DND-41 (cell line): ENCODE measurements at regions not wholly inside any gene's neighbourhood (a gene's known extent, or its start where the extent isn't known, plus 50 kb on each side); places are given as distances from the start of the nearest gene placed in this dataset.
"Not testable (repeated sequence)": the region's sequence is repeated elsewhere in the genome, so short reads cannot be mapped to it uniquely, and the experiment has no call there.

Source experiments
- ATAC-seq: fragments of 200-7000 bp; cut with Tn5 transposase; 3 replicates; pipeline ENCODE4 v1.9.1; 2021; ENCODE audit warnings: low read depth; ENCODE audit not compliant: insufficient read depth
- DNase-seq: peaks from one replicate; pipeline ENCODE4 v3.0.0-alpha.2; 2020
- H2AFZ ChIP-seq: 2 replicates; pipeline ENCODE4 v1.6.0; 2012; ENCODE audit warnings: low read depth, low read length
- H3K27ac ChIP-seq: 2 replicates; pipeline ENCODE4 v1.5.1; 2012; ENCODE audit warnings: low read length, inconsistent platforms
- H3K27me3 ChIP-seq: fragments of 200-600 bp; sonication (generic); 2 replicates; pipeline ENCODE4 v1.6.0; 2012; ENCODE audit warnings: low read length, mild to moderate bottlenecking, inconsistent platforms; ENCODE audit not compliant: insufficient read depth, poor library complexity
- H3K36me3 ChIP-seq: 2 replicates; pipeline ENCODE4 v1.5.1; 2012; ENCODE audit warnings: low read length, inconsistent platforms; ENCODE audit not compliant: insufficient read depth
- H3K4me1 ChIP-seq: 2 replicates; pipeline ENCODE4 v1.5.1; 2012; ENCODE audit warnings: mild to moderate bottlenecking, low read length; ENCODE audit not compliant: insufficient read depth
- H3K4me2 ChIP-seq: 2 replicates; pipeline ENCODE4 v1.6.0; 2012; ENCODE audit warnings: mild to moderate bottlenecking, moderate library complexity, low read length, inconsistent platforms; ENCODE audit not compliant: insufficient read depth
- H3K4me3 ChIP-seq, 2 experiments: fragments of 200-600 bp in 1 of 2; shearing (Covaris generic) in 1 of 2; 2 replicates each; pipeline ENCODE4 v1.5.1; 2012 to 2016; ENCODE audit warnings: inconsistent platforms in 2 of 2, low read length in 2 of 2, mild to moderate bottlenecking in 2 of 2, low read depth in 1 of 2, moderate library complexity in 1 of 2
- H3K79me2 ChIP-seq: 2 replicates; pipeline ENCODE4 v1.6.0; 2012; ENCODE audit warnings: low read length, inconsistent platforms; ENCODE audit not compliant: insufficient read depth
- H3K9ac ChIP-seq: 2 replicates; pipeline ENCODE4 v1.6.0; 2012; ENCODE audit warnings: low read depth, mild to moderate bottlenecking, inconsistent platforms, low read length, moderate library complexity
- H3K9me3 ChIP-seq: 2 replicates; pipeline ENCODE4 v1.5.1; 2012; ENCODE audit warnings: low read length, moderate library complexity, mild to moderate bottlenecking, inconsistent platforms; ENCODE audit not compliant: insufficient read depth, severe bottlenecking
- H4K20me1 ChIP-seq: 2 replicates; pipeline ENCODE4 v1.6.0; 2012; ENCODE audit warnings: low read length; ENCODE audit not compliant: insufficient read depth
- CTCF ChIP-seq: IDR thresholded peaks from 2 replicates; pipeline ENCODE4 v1.5.1; 2012; ENCODE audit warnings: borderline replicate concordance, low read length, moderate library complexity, mild to moderate bottlenecking; ENCODE audit not compliant: poor library complexity, severe bottlenecking; ENCODE audit errors: extremely low read depth
- EZH2 ChIP-seq: IDR thresholded peaks from 3 replicates; pipeline ENCODE4 v1.6.1; 2012; ENCODE audit warnings: borderline replicate concordance, low read depth, mild to moderate bottlenecking, moderate library complexity, low read length, inconsistent platforms; ENCODE audit not compliant: severe bottlenecking

GRCh38 chr10:131555406-131555805, 243.9 kb upstream of the TCERG1L start:
- Histone ChIP-seq H3K4me2 (no peak overlapping the region), H3K4me1 (no peaks in the 10 kb centered on the region), H3K9ac (no peak overlapping the region), H4K20me1 (no peaks in the 10 kb centered on the region; the same call in 1 of the 2 replicates), H3K79me2 (no peaks in the 10 kb centered on the region), H3K27ac (no peak overlapping the region), H3K9me3 (no peaks in the 10 kb centered on the region), H2AFZ (no peak overlapping the region), H3K36me3 (no peaks in the 10 kb centered on the region), H3K4me3 (no peak overlapping the region), H3K27me3 (no peaks in the 10 kb centered on the region)
- no peak for ATAC-seq
- DNase-seq = no peak
- TF ChIP-seq EZH2 (no peak), CTCF (no peak)

- TF ChIP-seq EZH2 = no peak
- TF ChIP-seq CTCF = no peak
- Histone ChIP-seq H3K27me3 (peaks cover 1% of the 10 kb centered on the region), H2AFZ (no peak overlapping the region), H3K9ac (no peak overlapping the region), H3K9me3 (no peaks in the 10 kb centered on the region), H3K36me3 (no peaks in the 10 kb centered on the region), H3K4me1 (no peaks in the 10 kb centered on the region), H3K79me2 (no peaks in the 10 kb centered on the region), H3K4me2 (no peak overlapping the region), H4K20me1 (no peaks in the 10 kb centered on the region; the same call in 1 of the 2 replicates), H3K4me3 (no peak overlapping the region), H3K27ac (no peak overlapping the region)
- no peak for ATAC-seq
- no peak for DNase-seq
Measured at GRCh38 chr10:131556061-131556896, 244.8 kb upstream of the TCERG1L start.

GRCh38 chr10:131556897-131557495, 245.5 kb upstream of the TCERG1L start:
- no peaks in the 10 kb centered on the region; the same call in 1 of the 2 replicates for H4K20me1 ChIP-seq
- no peak overlapping the region for H2AFZ ChIP-seq
- H3K4me2 ChIP-seq = no peak overlapping the region
- no peaks in the 10 kb centered on the region for H3K4me1 ChIP-seq
- ATAC-seq (no peak), DNase-seq (no peak)
- no peak overlapping the region for H3K27ac ChIP-seq
- no peak overlapping the region for H3K4me3 ChIP-seq
- TF ChIP-seq CTCF (no peak), EZH2 (no peak)
- no peak overlapping the region for H3K9ac ChIP-seq
- H3K36me3 ChIP-seq = no peaks in the 10 kb centered on the region
- no peaks in the 10 kb centered on the region for H3K9me3 ChIP-seq
- H3K79me2 ChIP-seq = no peaks in the 10 kb centered on the region
- H3K27me3 ChIP-seq = peaks cover 3% of the 10 kb centered on the region

GRCh38 chr10:131557956-131558355, 246.4 kb upstream of the TCERG1L start:
- H3K27me3 ChIP-seq, H3K4me1 ChIP-seq, H3K27ac ChIP-seq, H3K4me2 ChIP-seq, H2AFZ ChIP-seq, H3K9me3 ChIP-seq, H3K9ac ChIP-seq, H4K20me1 ChIP-seq, ATAC-seq, DNase-seq, H3K4me3 ChIP-seq, H3K36me3 ChIP-seq, H3K79me2 ChIP-seq: not testable (repeated sequence)
